ENCODE measurements at regions not wholly inside any gene's neighbourhood (a gene's known extent, or its start where the extent isn't known, plus 50 kb on each side); places are given as distances from the start of the nearest gene placed in this dataset.
"Not testable (repeated sequence)": the region's sequence is repeated elsewhere in the genome, so short reads cannot be mapped to it uniquely, and the experiment has no call there.

DNA sequence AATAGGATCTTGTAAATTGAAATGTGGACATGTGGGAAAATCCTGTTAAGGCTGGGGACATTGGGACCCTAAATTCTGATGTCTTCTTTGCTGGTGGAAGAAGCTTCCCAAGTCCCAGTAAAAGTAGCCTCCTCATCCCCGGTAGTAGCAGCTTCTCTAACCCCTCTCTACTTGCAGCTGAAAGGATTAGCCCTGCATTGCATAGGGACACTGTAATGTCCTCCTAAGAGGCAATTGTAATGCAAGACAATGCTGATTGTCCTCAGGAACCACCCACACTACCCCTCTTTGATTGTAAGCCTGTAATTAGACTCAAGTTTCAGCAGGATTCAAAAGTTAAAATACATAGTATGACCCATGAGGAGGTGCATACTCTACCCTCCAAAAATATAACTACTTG is 1938.4 kb upstream of the C9orf72 start:
- DNase-seq: no peak

DNA sequence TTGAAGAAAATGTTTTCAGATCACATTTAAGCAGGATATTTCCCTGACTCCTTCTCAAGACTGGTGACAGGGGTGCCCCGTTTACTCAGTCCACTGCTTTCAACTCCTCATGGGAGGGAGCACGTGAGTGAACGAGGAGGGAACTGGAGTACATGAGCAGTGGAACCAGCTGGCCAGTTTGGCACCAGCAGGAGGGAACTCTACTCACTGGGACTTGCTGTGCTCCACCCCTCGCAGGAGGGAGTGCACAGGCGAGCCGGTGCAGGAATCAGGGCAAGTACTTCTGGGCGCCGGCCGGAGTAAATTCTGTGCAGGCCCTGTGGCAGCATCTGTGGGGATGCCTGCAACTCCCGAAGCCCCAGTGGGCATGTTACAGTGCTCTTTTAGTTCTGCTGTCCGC is 1941.1 kb upstream of the C9orf72 start:
- no peak for DNase-seq

DNA sequence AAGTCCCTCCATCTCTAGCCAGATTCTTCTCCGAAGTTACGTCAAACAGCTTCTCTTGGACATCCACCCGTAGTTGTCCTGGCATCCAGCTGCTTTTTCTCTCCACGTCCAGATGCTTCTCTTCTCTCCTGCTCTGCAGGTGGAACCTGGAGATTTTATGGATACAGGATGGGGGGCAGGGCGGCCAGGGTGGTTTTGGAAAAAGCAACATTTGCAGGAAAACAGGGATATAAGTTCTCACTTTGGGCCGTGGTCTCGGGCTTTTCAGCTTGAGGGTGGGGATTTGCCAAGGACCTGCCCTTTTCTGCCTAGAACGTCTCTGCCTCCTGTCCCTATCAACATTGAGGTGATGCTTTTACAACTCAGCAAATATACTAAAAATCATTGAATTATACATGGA is 1941.6 kb upstream of the C9orf72 start:
- DNase-seq: no peak

DNA sequence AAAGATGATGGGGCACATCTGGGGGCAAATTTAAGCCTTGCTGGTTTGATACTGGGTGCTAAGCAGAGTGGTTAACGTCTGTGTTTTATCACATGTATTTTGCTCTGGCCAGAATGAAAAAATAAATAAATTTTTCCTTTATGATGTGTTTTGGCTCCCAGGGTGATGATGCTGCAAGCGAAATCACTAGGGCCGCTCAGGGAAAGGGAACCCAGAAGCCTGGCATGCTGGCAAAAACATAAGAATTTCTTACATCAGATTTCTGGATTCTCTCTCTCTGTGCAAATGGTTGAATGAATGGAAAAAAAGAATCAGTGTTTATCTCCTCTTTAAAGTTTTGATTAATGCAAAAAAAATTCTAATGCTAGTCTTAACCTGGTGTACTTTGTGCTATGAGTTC is 1975.2 kb upstream of the C9orf72 start:
- DNase-seq: no peak

DNA sequence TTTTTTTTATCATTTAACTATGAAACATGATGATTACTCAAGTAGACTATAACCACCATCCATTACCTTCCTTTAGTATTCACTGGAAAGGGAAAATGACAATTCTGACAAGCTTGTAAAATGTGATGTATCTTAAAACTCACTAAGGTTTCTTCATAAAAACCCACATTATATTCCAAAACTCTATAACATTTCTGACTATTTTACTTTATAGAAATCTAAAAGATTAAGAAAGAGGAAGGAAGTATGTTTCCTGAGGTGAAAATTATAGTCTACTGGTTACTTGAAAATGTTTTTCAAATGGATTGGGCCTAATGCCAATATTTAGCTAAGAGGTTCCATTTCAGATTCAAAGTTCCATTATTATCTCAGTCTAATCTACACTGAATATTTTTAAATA is 1982.2 kb upstream of the C9orf72 start:
- no peak for DNase-seq

DNA sequence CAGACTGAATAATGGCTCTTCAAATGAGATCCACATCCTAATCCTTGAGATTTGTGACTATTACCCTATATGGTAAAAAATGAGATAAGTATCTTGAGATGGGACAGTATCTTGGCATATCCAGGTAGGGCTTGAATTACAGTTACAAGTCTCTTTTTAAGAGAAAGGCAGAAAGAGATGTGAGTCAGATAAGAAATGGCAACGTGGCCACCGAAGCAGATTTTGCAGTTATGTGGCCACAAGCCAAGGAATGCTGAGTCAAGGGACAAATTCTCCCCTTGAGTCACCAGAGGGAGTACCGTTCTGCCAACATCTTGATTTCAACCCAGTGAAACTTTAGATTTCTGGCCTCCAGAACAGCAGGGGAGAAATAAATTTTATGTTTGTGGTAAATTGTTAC is 1983.0 kb upstream of the C9orf72 start:
- no peak for DNase-seq

DNA sequence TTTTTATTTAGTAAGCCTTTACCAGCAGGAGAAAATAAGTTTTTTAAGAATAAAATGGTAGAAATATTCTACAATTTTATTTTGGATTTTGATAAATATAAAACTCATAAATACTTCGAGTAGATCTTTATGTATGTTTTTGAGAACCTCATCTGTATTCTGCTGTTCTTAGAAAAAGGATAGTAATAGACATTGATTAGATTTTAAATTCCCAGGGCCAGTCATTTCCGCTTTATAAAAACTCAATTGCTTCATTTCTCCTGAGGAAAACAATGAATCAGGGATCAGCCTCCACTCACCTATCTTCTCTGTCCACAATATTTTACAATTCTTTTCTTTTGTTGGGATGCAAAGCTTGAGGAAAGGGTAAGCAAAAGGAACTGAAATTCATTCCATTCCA is 1983.5 kb upstream of the C9orf72 start:
- no peak for DNase-seq

DNA sequence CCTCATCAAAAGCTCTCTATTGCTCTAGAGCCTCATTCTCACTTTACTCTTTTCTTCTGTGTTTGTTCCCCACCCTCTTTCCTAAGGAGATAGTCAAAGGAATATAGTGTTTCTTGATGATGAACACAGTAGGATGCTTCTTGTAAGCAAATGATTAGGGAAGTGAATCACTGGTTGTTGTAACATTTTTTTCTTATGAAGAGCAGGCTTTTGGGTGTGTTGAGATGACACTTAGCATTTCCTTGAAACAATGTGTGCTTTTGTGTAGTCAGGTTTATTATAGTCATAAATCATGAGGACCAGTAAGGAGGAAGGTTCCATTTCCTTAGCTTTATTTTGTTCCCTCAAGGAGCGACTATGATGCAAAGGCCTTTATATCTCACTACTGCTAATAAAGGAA is 1991.3 kb upstream of the C9orf72 start:
- DNase-seq: no peak

DNA sequence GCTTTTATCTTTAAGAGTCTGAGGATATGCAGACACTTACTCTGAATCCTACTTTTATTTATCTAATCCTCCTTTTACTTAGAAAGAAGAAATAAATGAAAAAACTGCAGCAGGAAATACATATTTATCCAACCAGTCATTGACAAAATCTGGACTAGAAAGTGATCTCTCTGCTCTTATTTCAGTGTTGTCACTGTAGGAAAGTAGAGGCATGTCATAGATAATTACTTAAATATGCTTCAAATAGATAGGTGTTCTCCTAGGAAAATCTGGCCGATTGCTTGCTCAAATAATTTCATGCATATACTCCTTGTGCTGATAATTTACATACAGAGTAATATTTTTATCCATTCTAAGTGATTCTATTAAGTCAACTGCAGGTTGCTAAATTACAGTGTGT is 2001.9 kb upstream of the C9orf72 start:
- DNase-seq: no peak

DNA sequence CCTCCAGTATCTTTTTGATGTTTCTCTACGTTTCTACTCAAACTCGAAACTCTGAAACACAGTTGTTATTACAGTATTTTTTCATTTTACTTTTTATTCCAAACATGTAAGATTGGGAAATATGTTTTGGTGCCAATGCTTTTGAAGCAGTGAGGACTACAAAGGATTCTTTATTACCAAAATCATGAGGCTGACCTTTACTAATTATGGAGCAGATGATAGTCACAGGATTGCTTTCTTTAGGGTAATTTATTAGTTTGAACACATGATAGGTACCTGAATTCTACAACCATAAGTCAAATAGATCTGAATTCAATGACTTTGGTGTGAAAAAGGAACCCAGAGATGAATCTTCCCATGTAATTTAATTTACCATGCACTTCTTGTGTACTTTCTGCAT is 2015.1 kb upstream of the C9orf72 start:
- no peak for DNase-seq

DNA sequence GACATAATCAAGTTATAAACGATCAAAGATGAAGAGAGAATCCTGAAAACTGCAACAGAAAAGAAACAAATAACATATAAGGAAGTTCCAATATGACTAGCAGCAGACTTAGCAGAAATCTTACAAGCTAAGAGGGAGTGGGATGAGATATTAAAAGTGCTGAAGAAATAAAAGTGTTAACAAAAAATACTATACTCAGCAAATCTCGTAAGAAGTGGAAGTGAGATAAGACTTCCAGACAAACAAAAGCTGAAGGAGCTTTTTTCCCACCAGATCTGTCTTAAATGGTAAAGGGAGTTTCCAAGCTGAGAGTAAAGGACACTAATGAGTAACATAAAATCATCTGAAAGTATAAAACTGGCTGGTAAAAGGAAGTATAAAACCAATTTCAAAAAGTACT is 2036.0 kb upstream of the C9orf72 start:
- no peak for DNase-seq

DNA sequence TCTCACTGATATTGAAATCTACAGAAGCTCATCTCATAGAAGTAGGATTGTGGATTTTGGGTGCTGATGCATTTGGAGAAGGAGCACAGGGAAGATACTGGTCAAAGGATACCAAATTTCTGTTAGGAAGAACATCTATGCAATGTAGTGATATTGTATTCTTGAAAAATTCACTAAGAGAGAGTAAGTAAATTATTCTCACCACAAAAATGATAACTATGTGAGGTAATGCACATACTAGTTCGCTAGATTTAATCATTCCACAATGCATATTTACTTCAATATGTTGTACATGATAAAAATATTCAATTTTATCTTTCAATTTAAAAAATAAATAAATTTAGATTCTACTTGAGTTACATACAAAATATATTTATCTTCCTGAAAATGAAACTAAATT is 2040.5 kb upstream of the C9orf72 start:
- DNase-seq: no peak

DNA sequence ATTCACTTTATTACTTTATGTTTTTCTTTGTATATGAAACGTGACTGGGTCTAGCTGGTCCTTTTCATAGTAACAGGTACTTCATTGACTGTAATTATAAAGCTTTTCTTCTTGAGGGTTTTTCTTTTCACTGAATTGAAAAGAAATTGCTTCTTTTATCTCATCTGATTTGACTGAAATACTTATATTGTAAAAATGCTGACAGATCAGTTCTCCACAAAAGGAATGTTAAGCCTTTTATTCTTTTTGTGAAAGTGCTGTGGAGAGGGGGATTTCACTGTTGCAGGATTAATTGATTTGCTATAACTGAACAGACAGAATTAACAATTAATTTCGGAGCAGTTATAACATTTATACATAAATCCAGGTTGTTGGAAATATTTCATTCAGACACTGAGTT is 2043.6 kb upstream of the C9orf72 start:
- DNase-seq: no peak

DNA sequence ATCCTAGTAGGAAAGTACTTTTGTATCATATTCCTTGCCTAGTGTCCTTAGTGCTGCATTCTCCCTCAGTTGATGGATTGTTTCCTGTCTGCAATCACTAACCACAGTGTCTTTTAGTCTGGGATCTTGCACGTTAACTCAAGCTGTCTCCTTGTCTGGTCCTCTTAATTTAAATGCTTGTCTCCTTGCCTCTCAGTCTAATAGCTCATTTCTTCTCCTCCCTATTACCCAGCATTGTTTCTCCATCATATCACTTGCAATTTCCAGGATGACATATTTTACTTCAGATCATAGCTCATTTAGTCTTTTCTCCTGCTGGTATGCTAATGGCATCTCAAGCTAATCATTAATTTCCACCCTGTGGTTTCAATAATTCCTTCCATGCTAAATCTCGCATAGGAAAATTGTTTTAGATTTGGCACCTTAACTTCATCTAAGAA is 2052.0 kb upstream of the C9orf72 start:
- no peak for DNase-seq

DNA sequence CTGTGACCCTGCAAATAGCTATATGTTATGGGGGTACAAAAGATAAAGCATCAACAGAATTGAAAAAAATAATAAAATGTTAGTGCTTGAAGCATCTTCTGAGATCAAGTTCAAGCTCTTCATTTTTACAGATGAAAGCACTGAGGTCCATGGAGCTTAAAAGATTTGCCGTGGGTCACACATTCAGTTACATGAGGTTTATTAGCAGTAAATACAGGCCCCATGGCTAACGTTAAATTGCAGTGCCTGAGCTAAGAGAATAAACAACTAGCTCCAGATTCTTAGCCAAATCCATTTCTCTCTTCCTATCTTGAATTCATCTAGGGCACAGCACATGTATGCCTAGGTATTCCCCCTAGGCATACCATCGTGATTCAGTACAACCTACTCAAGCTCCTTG is 2052.7 kb upstream of the C9orf72 start:
- no peak for DNase-seq

DNA sequence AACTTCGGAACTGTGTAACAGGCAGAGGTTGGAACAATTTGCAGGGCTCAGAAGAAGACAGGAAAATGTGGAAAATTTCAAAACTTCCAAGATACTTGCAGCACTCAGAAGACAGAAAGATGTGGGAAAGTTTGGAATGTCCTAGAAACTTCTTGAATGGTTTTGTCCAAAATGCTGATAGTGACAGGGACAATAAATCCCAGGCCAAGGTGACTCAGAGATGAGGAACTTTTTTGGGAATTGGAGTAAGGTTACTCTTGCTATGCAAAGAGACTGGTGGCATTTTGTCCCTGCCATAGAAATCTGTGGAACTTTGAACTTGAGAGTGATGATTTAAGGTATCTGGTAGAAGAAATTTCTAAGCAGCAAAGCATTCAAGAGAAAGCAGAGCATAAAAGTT is 2055.6 kb upstream of the C9orf72 start:
- not testable (repeated sequence) for DNase-seq

DNA sequence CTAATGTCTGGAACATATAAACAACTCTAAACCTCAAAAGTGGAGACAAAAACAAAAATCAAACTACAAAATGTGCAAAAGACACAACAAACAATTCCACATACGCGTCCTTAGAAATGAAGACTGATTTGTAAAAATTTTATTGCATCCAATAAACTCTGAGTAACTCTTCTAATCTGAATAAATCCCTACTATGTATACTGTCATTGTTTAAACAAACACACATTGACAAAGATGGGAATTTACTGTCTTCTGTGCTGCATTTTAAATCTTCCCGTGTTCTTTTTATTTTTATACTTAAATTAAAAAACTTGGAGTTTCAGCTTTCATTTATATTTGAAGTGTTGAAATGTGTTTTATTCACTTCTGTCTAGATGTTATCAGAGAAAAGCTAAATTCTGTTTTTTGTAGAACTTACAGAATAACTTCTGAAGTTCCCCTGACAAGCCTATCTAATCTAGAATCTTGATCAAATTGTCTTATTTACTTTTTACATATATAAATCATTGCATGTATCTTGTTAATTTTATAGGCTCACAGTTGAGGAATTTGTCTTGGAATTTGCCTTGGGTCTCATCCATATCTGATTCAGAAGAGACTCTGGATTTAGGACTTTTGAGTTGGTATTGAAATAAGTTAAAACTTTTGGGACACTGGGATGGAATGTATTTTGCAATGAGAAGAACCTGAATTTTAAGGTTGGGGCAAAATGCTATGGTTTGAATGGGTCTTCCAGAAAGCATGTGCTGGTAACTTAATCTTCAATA is 2064.4 kb upstream of the C9orf72 start:
- DNase-seq: no peak

DNA sequence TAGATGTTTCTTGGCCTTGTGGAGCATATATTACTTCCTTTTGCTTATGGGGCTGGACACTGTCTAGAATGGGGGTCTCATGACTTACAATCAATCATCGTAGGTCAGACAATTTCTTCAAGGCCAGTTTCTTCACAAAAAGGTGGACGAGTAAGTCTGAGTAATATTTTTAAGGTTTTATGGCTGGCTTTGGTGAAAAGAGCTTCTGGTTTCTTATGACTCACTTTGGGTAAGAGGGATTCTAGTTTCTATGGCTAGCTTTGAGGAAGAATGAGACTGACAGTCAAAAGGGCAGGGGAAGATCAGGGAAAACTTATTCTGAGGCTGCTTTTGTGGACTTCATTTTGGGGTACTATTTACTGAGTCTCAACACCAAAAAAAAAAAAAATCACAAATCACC is 2067.2 kb upstream of the C9orf72 start:
- no peak for DNase-seq

DNA sequence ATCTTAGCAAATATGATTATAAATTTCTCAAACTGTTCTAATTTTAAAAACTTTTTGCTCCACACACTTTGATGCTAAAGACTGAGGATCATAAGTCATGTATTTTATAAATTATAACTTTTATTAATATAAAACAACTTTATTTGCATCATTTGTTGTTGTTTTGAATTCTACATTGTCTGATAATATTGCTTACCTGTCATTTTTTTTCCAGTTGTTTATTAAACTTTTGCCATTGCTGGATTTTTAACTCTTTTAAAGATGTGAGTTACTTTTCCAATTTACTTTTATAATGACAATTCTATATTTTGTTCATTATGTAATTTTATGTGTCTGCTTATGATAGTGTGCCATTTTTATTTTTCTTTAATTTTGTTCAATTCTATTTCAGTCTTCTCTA is 2071.2 kb upstream of the C9orf72 start:
- DNase-seq: no peak

DNA sequence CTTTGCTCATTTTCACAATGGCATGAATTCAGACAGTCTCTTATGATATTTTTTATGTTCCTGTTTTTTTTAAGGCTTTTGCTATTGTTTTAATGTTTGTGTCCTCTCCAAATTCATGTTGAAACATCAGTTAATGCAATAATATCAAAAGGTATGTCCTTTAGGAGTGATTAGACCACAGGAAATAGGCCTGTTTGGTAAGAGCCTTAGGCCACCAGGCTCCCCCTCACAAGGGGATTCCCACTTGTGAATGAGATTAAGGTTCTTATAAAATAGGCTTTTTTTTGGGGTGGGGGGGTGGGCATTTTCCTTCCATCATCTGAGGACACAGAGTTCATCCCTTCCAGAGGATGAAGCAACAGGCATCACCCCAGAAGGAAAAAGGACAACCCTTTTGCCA is 2074.2 kb upstream of the C9orf72 start:
- DNase-seq: no peak

DNA sequence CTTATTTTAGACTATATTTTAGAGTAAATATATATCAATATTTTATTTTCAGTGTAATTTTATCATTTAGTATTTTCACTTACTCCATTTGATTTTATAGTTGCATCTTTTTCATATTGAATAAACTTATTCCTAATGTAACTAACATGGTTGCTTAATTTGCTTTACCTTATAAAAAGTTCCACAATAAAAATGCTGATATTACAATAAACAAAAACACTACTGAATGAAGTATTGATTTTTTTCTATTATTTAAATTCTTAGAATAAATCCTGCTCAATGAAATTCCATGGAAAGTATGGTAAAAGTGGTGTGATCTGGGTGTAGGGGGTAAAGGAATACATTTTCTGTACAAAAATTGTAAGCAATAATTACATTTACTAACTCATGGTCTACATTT is 2074.9 kb upstream of the C9orf72 start:
- DNase-seq: no peak

DNA sequence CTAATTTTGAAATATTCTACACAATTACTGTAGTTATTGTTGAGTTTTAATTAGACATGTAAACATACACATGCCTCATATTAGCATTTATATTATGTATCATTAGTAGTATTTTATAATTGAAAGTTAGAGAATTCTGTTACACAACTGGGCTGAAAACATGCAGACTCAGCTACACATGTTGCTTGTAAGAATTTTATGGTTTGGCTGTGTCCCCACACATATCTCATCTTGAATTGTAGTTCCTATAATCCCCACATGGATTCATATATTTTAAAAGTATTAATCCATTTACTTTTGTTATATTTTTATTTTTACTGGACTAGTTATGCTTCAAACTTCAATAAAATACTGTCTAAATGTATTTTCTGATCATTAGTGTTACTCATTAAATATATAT is 2075.3 kb upstream of the C9orf72 start:
- DNase-seq: no peak

DNA sequence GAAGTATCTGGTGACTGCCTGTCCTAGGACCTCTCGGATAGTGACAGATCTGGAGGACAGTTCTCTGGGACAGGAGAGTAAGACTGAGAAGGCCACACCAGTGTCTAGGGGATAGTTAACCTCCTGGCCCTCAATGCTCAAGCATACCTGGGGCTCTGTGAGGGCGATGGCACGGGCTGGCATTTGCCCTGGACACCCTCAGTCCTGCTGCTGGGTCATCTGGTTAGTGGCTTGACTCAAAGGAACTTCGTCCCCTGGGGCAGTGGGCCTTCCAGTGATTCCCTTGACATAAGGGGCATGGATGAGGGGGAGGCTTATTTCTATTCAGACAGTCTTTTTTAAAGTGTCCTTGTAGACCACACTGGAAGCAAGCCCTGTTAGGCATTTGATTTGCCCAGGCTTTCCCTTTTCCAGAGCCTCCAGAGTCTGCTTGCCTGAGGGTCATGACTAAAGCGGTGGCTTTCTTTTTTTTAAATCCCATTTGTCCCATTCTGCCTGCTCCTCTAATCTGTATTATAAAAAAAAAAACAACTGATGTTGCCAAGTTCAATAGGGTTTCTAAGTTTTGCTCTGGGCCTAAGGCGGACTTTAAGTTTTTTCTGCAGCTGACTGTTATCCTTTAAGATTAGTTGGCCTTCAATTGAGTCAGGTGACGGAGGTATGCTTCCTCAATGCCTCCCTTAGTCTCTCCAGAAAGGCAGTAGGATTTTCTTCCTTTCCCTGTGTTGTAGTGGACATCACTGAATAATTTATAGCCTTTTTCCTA is 2083.5 kb upstream of the C9orf72 start:
- DNase-seq: no peak

DNA sequence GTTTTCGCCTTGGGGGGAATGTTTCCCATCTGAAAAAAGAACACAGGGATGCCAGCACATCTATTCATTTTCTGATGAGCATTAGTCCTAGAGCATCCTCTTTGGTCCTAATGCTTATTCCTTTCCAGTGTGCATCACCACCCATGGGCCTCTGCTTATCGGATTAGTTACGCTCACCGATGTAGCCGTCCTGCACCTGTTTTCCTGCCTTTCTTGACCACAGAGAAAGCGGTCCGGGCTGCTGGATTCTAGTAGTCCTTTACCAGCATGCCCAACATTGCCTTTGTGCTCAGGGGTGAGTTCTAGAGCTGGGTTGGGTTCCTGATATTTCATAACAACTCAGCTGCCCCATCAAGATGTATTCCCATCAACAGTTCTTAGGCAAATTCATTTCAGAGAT is 2084.5 kb upstream of the C9orf72 start:
- DNase-seq: no peak

DNA sequence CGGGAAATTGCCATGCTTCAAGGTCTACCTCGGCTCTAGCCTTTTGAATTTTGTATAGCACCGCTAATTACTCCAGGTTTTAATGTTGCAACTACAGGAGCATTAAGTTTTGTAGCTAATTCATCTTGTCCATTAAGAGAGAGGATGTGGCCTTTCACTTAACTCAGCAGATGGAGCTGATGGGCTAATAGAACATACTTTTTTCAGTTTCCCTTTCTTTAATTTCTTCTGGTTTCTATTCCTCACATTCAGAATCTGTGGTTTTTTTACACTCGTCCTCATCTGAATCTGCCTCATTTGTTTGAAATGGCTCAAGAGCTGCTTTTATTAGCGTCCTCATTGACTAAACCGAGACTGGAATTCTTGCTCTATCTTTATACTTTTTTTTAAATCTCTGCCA is 2085.7 kb upstream of the C9orf72 start:
- no peak for DNase-seq
